Esophagus muscularis mucosa (tissue), 4 donors: ENCODE measurements at regions not wholly inside any gene's neighbourhood (a gene's known extent, or its start where the extent isn't known, plus 50 kb on each side); places are given as distances from the start of the nearest gene placed in this dataset.
"Not testable (repeated sequence)": the region's sequence is repeated elsewhere in the genome, so short reads cannot be mapped to it uniquely, and the experiment has no call there.

Experiments
- DNase-seq: peaks from one replicate; pipeline ENCODE4 v3.0.0-alpha.2; 2017; ENCODE audit errors: extremely low spot score
- H3K27ac ChIP-seq, 4 donors: fragments of 200-600 bp; sonication (generic); replicated peaks in 1 of 4; 1 replicate in 3 of 4; 2 replicates in 1 of 4; pipeline ENCODE4 v1.5.1; 2016 to 2019; ENCODE audit warnings: mild to moderate bottlenecking in 1 of 4
- H3K27me3 ChIP-seq, 4 donors: fragments of 200-600 bp; sonication (generic); one replicate each; pipeline versions ENCODE4 v1.5.1 to v1.6.0; 2016 to 2019
- H3K36me3 ChIP-seq, 4 donors: fragments of 200-600 bp; sonication (generic); one replicate each; pipeline ENCODE4 v1.5.1; 2016 to 2019
- H3K4me1 ChIP-seq, 4 donors: fragments of 200-600 bp; sonication (generic); one replicate each; pipeline ENCODE4 v1.5.1; 2016 to 2019
- H3K4me3 ChIP-seq, 4 donors: fragments of 200-600 bp; sonication (generic); 1 replicate in 2 of 4; 2 replicates in 2 of 4; pipeline ENCODE4 v1.5.1; 2016 to 2019; ENCODE audit warnings: mild to moderate bottlenecking in 4 of 4, moderate library complexity in 1 of 4
- H3K9me3 ChIP-seq, 4 donors: fragments of 200-600 bp; sonication (generic); 1 replicate in 3 of 4; 2 replicates in 1 of 4; pipeline ENCODE4 v1.5.1; 2016 to 2019
- CTCF ChIP-seq, 3 experiments: fragments of 200-600 bp in 2 of 3; fragments of 450-650 bp in 1 of 3; sonication (generic) in 2 of 3; IDR thresholded peaks; one replicate each; pipeline ENCODE4 v1.5.1; 2017 to 2019; ENCODE audit warnings: antibody characterized with exemption in 3 of 3, mild to moderate bottlenecking in 2 of 3, moderate library complexity in 1 of 3
- EP300 ChIP-seq: sonication (generic); formaldehyde crosslinking; IDR thresholded peaks from one replicate; pipeline ENCODE4 v1.6.1; 2017; ENCODE audit warnings: antibody characterized with exemption
- POLR2A ChIP-seq: fragments of 450-650 bp; IDR thresholded peaks from one replicate; pipeline ENCODE4 v1.6.1; 2017; ENCODE audit warnings: antibody characterized with exemption, moderate library complexity, mild to moderate bottlenecking, low read depth
- POLR2AphosphoS5 ChIP-seq, 2 donors: sonication (generic); formaldehyde crosslinking; IDR thresholded peaks; one replicate each; pipeline ENCODE4 v1.6.1; 2017; ENCODE audit warnings: antibody characterized with exemption in 2 of 2
- WGBS: methylation state at CpG from one replicate; pipeline ENCODE4 v1.1.5; 2018; 5-methylcytosine and 5-hydroxymethylcytosine counted together
- intact Hi-C: fragments of 100-400 bp; cut with DNase I; formaldehyde crosslinking; loops from one replicate; pipeline ENCODE4 v1.15.1; 2023

- TF ChIP-seq EP300 (no peak), CTCF (IDR thresholded peaks at IDR 0.05) (no peak), POLR2AphosphoS5 (IDR thresholded peaks at IDR 0.05) (no peak), POLR2A (no peak)
- intact Hi-C loops, result no loop called here
- Histone ChIP-seq H3K36me3 (no peaks in the 10 kb centered on the region), H3K4me3 (no peak overlapping the region), H3K27me3 (no peaks in the 10 kb centered on the region), H3K4me1 (no peaks in the 10 kb centered on the region), H3K27ac (no peak overlapping the region), H3K9me3 (no peaks in the 10 kb centered on the region)
- 56% methylated on average over 1 of the region's 1 CpG for WGBS
- DNase-seq, result no peak
These were observed 1137.5 kb upstream of the INTU start for GRCh38 chr4:126495163-126495752.

GRCh38 chr4:126512979-126513378, 1119.8 kb upstream of the INTU start:
- Histone ChIP-seq H3K4me3 (no peak overlapping the region), H3K9me3 (no peaks in the 10 kb centered on the region), H3K27me3 (no peaks in the 10 kb centered on the region), H3K4me1 (no peaks in the 10 kb centered on the region), H3K27ac (no peak overlapping the region), H3K36me3 (no peaks in the 10 kb centered on the region)
- 89% methylated on average over 1 of the region's 1 CpG for WGBS
- intact Hi-C loops, result no loop called here
- no peak for TF ChIP-seq POLR2AphosphoS5 (IDR thresholded peaks at IDR 0.05)
- TF ChIP-seq POLR2A, result no peak
- TF ChIP-seq EP300, result no peak
- no peak for TF ChIP-seq CTCF (IDR thresholded peaks at IDR 0.05)
- DNase-seq, result no peak

DNA sequence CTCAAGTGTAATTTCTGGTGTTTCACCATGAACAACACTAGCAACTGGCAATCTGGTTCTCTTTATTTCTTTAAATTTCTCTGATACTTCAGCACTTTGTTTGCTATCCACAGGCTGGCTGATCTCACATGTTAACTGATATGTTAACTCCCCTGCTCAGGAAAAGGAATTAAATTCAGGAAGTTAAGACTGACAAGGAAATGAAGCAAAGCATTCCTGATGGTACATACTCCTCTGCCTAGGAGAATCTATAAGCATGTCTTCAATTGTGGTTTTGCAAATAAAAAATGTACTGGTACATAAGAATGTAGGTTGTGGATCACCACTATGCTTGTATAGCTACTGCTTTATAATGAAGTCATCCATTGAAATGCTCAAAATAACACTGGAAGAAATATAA, 1119.2 kb upstream of the INTU start:
- Histone ChIP-seq H3K27ac (no peak overlapping the region), H3K4me1 (no peaks in the 10 kb centered on the region), H3K4me3 (no peak overlapping the region), H3K36me3 (no peaks in the 10 kb centered on the region), H3K27me3 (no peaks in the 10 kb centered on the region), H3K9me3 (no peaks in the 10 kb centered on the region)
- intact Hi-C loops, result no loop called here
- TF ChIP-seq POLR2A (no peak), EP300 (no peak), POLR2AphosphoS5 (IDR thresholded peaks at IDR 0.05) (no peak), CTCF (IDR thresholded peaks at IDR 0.05) (no peak)
- DNase-seq, result no peak

GRCh38 chr4:126520731-126521130, 1112.0 kb upstream of the INTU start:
- Histone ChIP-seq H3K9me3 (peaks cover 0 to 5% (median 1%) of the 10 kb centered on the region in 4 donors), H3K4me1 (no peaks in the 10 kb centered on the region), H3K36me3 (no peaks in the 10 kb centered on the region), H3K27me3 (no peaks in the 10 kb centered on the region), H3K4me3 (no peak overlapping the region), H3K27ac (no peak overlapping the region)
- intact Hi-C loops, result no loop called here
- 69% methylated on average over 1 of the region's 1 CpG for WGBS
- no peak for DNase-seq
- TF ChIP-seq CTCF (IDR thresholded peaks at IDR 0.05), result no peak
- no peak for TF ChIP-seq POLR2A
- no peak for TF ChIP-seq POLR2AphosphoS5 (IDR thresholded peaks at IDR 0.05)
- no peak for TF ChIP-seq EP300

DNA sequence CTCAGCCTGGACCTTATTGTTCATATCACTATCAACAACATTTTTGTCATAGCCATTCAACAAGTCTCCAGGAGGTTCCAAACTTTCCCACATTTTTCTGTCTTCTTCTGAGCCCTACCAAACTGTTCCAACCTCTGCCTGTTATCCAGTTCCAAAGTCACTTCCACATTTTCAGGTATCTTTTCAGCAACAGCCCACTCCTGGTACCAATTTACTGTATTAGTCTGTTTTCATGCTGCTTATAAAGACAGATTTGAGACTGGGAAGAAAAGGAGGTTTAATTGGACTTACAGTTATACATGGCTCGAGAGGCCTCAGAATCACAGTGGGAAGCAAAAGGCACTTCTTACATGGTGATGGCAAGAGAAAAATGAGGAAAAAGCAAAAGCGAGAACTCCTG, 1107.4 kb upstream of the INTU start:
- H3K4me1 ChIP-seq, DNase-seq, H3K36me3 ChIP-seq, H3K9me3 ChIP-seq, H3K4me3 ChIP-seq, H3K27ac ChIP-seq, intact Hi-C loops, H3K27me3 ChIP-seq: not testable (repeated sequence)
- WGBS, result 92% methylated on average over 2 of the region's 2 CpGs
